HT1080 (cell line): ENCODE measurements at regions not wholly inside any gene's neighbourhood (a gene's known extent, or its start where the extent isn't known, plus 50 kb on each side); places are given as distances from the start of the nearest gene placed in this dataset.

ENCODE experiments used
- DNase-seq: peaks from one replicate; pipeline ENCODE4 v3.0.0-alpha.2; 2015; ENCODE audit warnings: low read depth

- no peak for DNase-seq
Observed at GRCh38 chrX:40170830-40171512, 73.2 kb upstream of the BCOR start.

GRCh38 chrX:40169193-40170101, 71.7 kb upstream of the BCOR start:
- DNase-seq = no peak

GRCh38 chrX:40168480-40169011, 70.8 kb upstream of the BCOR start:
- no peak for DNase-seq

GRCh38 chrX:40167850-40168479, 70.2 kb upstream of the BCOR start:
- no peak for DNase-seq

GRCh38 chrX:40167233-40167849, 69.6 kb upstream of the BCOR start:
- DNase-seq = no peak

GRCh38 chrX:40166582-40166981, 68.8 kb upstream of the BCOR start:
- no peak for DNase-seq

- no peak for DNase-seq
Observed at GRCh38 chrX:40165861-40166260, 68.1 kb upstream of the BCOR start.

- DNase-seq = no peak
Observed at GRCh38 chrX:40165206-40165605, 67.4 kb upstream of the BCOR start.

GRCh38 chrX:40164751-40165150, 67.0 kb upstream of the BCOR start:
- no peak for DNase-seq

GRCh38 chrX:40158036-40158706, 60.4 kb upstream of the BCOR start:
- no peak for DNase-seq

GRCh38 chrX:40157228-40158035, 59.7 kb upstream of the BCOR start:
- no peak for DNase-seq

GRCh38 chrX:40156470-40157227, 58.9 kb upstream of the BCOR start:
- DNase-seq = no peak

GRCh38 chrX:40155589-40156469, 58.1 kb upstream of the BCOR start:
- no peak for DNase-seq

GRCh38 chrX:40154853-40155588, 57.3 kb upstream of the BCOR start:
- no peak for DNase-seq

- DNase-seq = no peak
Observed at GRCh38 chrX:40154250-40154852, 56.6 kb upstream of the BCOR start.

- no peak for DNase-seq
Observed at GRCh38 chrX:40153345-40154249, 55.8 kb upstream of the BCOR start.
